ENCODE measurements at regions not wholly inside any gene's neighbourhood (a gene's known extent, or its start where the extent isn't known, plus 50 kb on each side); places are given as distances from the start of the nearest gene placed in this dataset.

- no peak for DNase-seq
Measured at GRCh38 chr15:77786181-77786890, 153.6 kb upstream of the LINGO1 start.

GRCh38 chr15:77784361-77785292, 151.9 kb upstream of the LINGO1 start:
- DNase-seq: no peak

GRCh38 chr15:77783636-77784035, 150.9 kb upstream of the LINGO1 start:
- DNase-seq: no peak

GRCh38 chr15:77782691-77783090, 150.0 kb upstream of the LINGO1 start:
- DNase-seq: no peak

GRCh38 chr15:77781946-77782240, 149.2 kb upstream of the LINGO1 start:
- DNase-seq: no peak

- DNase-seq: no peak
Measured at GRCh38 chr15:77781151-77781945, 148.6 kb upstream of the LINGO1 start.

- DNase-seq: no peak
Measured at GRCh38 chr15:77778802-77779201, 146.1 kb upstream of the LINGO1 start.

GRCh38 chr15:77775837-77776236, 143.1 kb upstream of the LINGO1 start:
- DNase-seq: no peak

GRCh38 chr15:77775373-77775772, 142.7 kb upstream of the LINGO1 start:
- no peak for DNase-seq

GRCh38 chr15:77774350-77774749, 141.6 kb upstream of the LINGO1 start:
- no peak for DNase-seq

GRCh38 chr15:77773903-77774302, 141.2 kb upstream of the LINGO1 start:
- DNase-seq: no peak

- DNase-seq: no peak
Measured at GRCh38 chr15:77772641-77773402, 140.1 kb upstream of the LINGO1 start.

GRCh38 chr15:77771616-77772015, 138.9 kb upstream of the LINGO1 start:
- DNase-seq: no peak

GRCh38 chr15:77769700-77770099, 137.0 kb upstream of the LINGO1 start:
- DNase-seq: no peak

- DNase-seq: no peak
Measured at GRCh38 chr15:77768521-77769078, 135.9 kb upstream of the LINGO1 start.

- DNase-seq: no peak
Measured at GRCh38 chr15:77768107-77768506, 135.4 kb upstream of the LINGO1 start.

GRCh38 chr15:77764095-77764494, 131.4 kb upstream of the LINGO1 start:
- no peak for DNase-seq

- DNase-seq: no peak
Measured at GRCh38 chr15:77762747-77763355, 130.1 kb upstream of the LINGO1 start.

GRCh38 chr15:77759896-77760592, 127.3 kb upstream of the LINGO1 start:
- no peak for DNase-seq

GRCh38 chr15:77753939-77754338, 121.2 kb upstream of the LINGO1 start:
- DNase-seq: no peak

- peak; percentile 39 for DNase-seq
Measured at GRCh38 chr15:77753281-77753873, 120.7 kb upstream of the LINGO1 start.
